Panc1 (cell line): ENCODE measurements at regions not wholly inside any gene's neighbourhood (a gene's known extent, or its start where the extent isn't known, plus 50 kb on each side); places are given as distances from the start of the nearest gene placed in this dataset.

ENCODE experiments used
- ATAC-seq: fragments of 200-7000 bp; cut with Tn5 transposase; 2 replicates; pipeline ENCODE4 v1.9.1; 2020; ENCODE audit warnings: mild to moderate bottlenecking, moderate library complexity
- BruUV-seq: library from RNA; stranded (reverse); fragments of 400-500 nt; replicated peaks from 2 replicates; lab custom pipeline; 2021; lab: Mats Ljungman, UMichigan
- CTCF ChIA-PET: fragments of 300-600 bp; sonication (Branson Sonifier 250); formaldehyde crosslinking; loops from one replicate; lab custom pipeline; 2022; ENCODE audit warnings: antibody characterized with exemption; lab: Charles Lee
- POLR2A ChIA-PET: fragments of 300-600 bp; sonication (Branson Sonifier 250); formaldehyde crosslinking; loops from one replicate; lab custom pipeline; 2022; ENCODE audit warnings: antibody characterized with exemption; lab: Charles Lee
- DNase-seq: peaks from one replicate; pipeline ENCODE4 v3.0.0-alpha.2; 2010; ENCODE audit warnings: low read depth, low spot score
- H3K27ac ChIP-seq: 2 replicates; pipeline ENCODE4 v1.5.1; 2011; ENCODE audit warnings: mild to moderate bottlenecking, low read length, inconsistent platforms
- H3K27me3 ChIP-seq: fragments of 200-500 bp; sonication (Bioruptor generic); 2 replicates; pipeline ENCODE4 v1.6.0; 2014; ENCODE audit warnings: low read length, inconsistent platforms; ENCODE audit not compliant: control insufficient read depth, insufficient read depth
- H3K36me3 ChIP-seq: fragments of 200-500 bp; sonication (Bioruptor generic); 2 replicates; pipeline ENCODE4 v1.5.1; 2014; ENCODE audit warnings: inconsistent platforms, mild to moderate bottlenecking, low read length, moderate library complexity; ENCODE audit not compliant: control insufficient read depth, insufficient read depth
- H3K4me1 ChIP-seq: 2 replicates; pipeline ENCODE4 v1.5.1; 2011; ENCODE audit warnings: inconsistent platforms, mild to moderate bottlenecking, low read length, moderate library complexity; ENCODE audit not compliant: control insufficient read depth, insufficient read depth
- H3K4me3 ChIP-seq, 2 experiments: 2 replicates each; pipeline ENCODE4 v1.5.1; 2011 to 2012; ENCODE audit warnings: low read depth in 2 of 2, low read length in 2 of 2, mild to moderate bottlenecking in 2 of 2, inconsistent platforms in 1 of 2, moderate library complexity in 1 of 2
- H3K9me3 ChIP-seq: fragments of 200-500 bp; sonication (Bioruptor generic); 2 replicates; pipeline ENCODE4 v1.5.1; 2014; ENCODE audit warnings: low read depth, mild to moderate bottlenecking, inconsistent platforms, low read length, moderate library complexity; ENCODE audit not compliant: control insufficient read depth, insufficient read depth
- CTCF ChIP-seq: fragments of 450-650 bp; IDR thresholded peaks from 2 replicates; pipeline ENCODE4 v1.5.1; 2017; ENCODE audit warnings: mild to moderate bottlenecking
- POLR2AphosphoS5 ChIP-seq: IDR thresholded peaks from 2 replicates; pipeline ENCODE4 v1.6.1; 2012; ENCODE audit warnings: mild to moderate bottlenecking, low read depth, low read length, moderate library complexity
- REST ChIP-seq, 2 experiments: IDR thresholded peaks; 2 replicates each; pipeline ENCODE4 v1.6.1; 2011 to 2012; ENCODE audit warnings: low read depth in 2 of 2, control low read depth in 1 of 2, low read length in 1 of 2, mild to moderate bottlenecking in 1 of 2, moderate library complexity in 1 of 2; ENCODE audit not compliant: insufficient read depth in 1 of 2
- SIN3A ChIP-seq: IDR thresholded peaks from 2 replicates; pipeline ENCODE4 v1.6.1; 2012; ENCODE audit warnings: low read depth, mild to moderate bottlenecking, low read length, moderate library complexity, borderline replicate concordance; ENCODE audit not compliant: insufficient read depth
- TCF7L2 ChIP-seq: IDR thresholded peaks from 2 replicates; pipeline ENCODE4 v1.6.1; 2011; ENCODE audit warnings: mild to moderate bottlenecking, low read depth, low read length, inconsistent platforms
- in situ Hi-C: cut with HindIII; loops from 2 replicates; pipeline ENCODE4 v1.10.0; 2016; ENCODE audit warnings: low sequenced_read_pairs, low pct_unique_long_range_greater_than_20kb
- intact Hi-C: fragments of 100-400 bp; cut with micrococcal nuclease; formaldehyde crosslinking; loops from one replicate; pipeline ENCODE4 v1.10.0; 2022; ENCODE audit not compliant: unreplicated experiment

GRCh38 chr10:3524086-3524960, 260.7 kb downstream of the KLF6 start:
- Histone ChIP-seq H3K36me3 (no peaks in the 10 kb centered on the region), H3K27ac (no peak overlapping the region), H3K27me3 (no peaks in the 10 kb centered on the region), H3K4me1 (peaks cover 2% of the 10 kb centered on the region; the same call in 1 of the 2 replicates), H3K9me3 (no peaks in the 10 kb centered on the region), H3K4me3 (no peak overlapping the region)
- DNase-seq, result no peak
- intact Hi-C loops, result no loop called here
- no TSS peak for BruUV-seq
- CTCF ChIA-PET, result no interaction called here
- no peak for ATAC-seq
- POLR2A ChIA-PET, result interaction anchor here (0.6 kb wide), 1 partner anchor 352 kb away, joined by 9 read pairs; the partner anchor contains the start of gene PITRM1
- TF ChIP-seq REST (IDR thresholded peaks at IDR 0.05; ENCODE audit: insufficient read depth in 1 of 2, low read depth in 2 of 2, low read length in 1 of 2) (no peak), POLR2AphosphoS5 (no peak), SIN3A (no peak), CTCF (no peak), TCF7L2 (no peak)
- in situ Hi-C loops, result no loop called here

- H3K4me3 ChIP-seq, result no peak overlapping the region
- DNase-seq, result no peak
- H3K27ac ChIP-seq, result no peak overlapping the region
- POLR2A ChIA-PET, result interaction anchor here (0.6 kb wide), 1 partner anchor 351 kb away, joined by 9 read pairs; the partner anchor contains the start of gene PITRM1
- in situ Hi-C loops (no loop called here), intact Hi-C loops (no loop called here)
- CTCF ChIA-PET, result no interaction called here
- H3K4me1 ChIP-seq, result peaks cover 2% of the 10 kb centered on the region; the same call in 1 of the 2 replicates
- no peaks in the 10 kb centered on the region for H3K36me3 ChIP-seq
- TF ChIP-seq REST (IDR thresholded peaks at IDR 0.05; ENCODE audit: insufficient read depth in 1 of 2, low read depth in 2 of 2, low read length in 1 of 2), result no peak
- no peak for TF ChIP-seq CTCF
- no peak for TF ChIP-seq TCF7L2
- TF ChIP-seq SIN3A, result no peak
- TF ChIP-seq POLR2AphosphoS5, result no peak
- BruUV-seq, result no TSS peak
- H3K27me3 ChIP-seq, result no peaks in the 10 kb centered on the region
- H3K9me3 ChIP-seq, result no peaks in the 10 kb centered on the region
- no peak for ATAC-seq
These were observed 261.5 kb downstream of the KLF6 start for GRCh38 chr10:3523309-3524050.
